ENCODE measurements at regions not wholly inside any gene's neighbourhood (a gene's known extent, or its start where the extent isn't known, plus 50 kb on each side); places are given as distances from the start of the nearest gene placed in this dataset.
A peak's percentile ranks its signal among the peaks of the same experiment; 100 is the strongest.

DNA sequence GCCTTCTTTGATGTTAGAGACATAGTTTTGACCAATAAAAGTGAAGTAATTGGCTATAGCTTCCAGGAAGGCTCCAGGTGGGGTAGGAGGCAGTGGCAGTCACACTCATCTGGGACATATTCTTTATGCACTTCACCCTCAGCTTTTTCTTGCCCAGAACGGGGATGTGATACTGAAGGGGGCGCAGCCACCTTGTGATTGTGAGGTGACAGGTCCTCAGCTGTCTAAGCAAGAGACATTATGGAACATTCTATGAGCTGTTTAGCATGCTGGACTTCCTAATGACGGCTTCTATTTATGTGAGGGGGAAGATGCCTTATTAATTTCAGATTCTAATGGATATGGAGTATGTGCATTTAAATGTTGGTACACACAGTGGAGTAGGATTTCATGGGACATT lies 151.3 kb upstream of the ZFP64 start:
- TF ChIP-seq KAT7 (CRISPR knock-in tag; IDR thresholded peaks at IDR 0.05; ENCODE audit: borderline replicate concordance) (no peak), ZNF777 (CRISPR knock-in tag; IDR thresholded peaks at IDR 0.05) (no peak), HCFC1 (IDR thresholded peaks at IDR 0.05; ENCODE audit: low read depth, low read length) (no peak), SP1 (IDR thresholded peaks at IDR 0.05) (no peak), SP1 (CRISPR knock-in tag; IDR thresholded peaks at IDR 0.05) (no peak), NBN (conservative IDR thresholded peaks at IDR 0.05) (no peak)
- TF ChIP-seq, protein P1, sequence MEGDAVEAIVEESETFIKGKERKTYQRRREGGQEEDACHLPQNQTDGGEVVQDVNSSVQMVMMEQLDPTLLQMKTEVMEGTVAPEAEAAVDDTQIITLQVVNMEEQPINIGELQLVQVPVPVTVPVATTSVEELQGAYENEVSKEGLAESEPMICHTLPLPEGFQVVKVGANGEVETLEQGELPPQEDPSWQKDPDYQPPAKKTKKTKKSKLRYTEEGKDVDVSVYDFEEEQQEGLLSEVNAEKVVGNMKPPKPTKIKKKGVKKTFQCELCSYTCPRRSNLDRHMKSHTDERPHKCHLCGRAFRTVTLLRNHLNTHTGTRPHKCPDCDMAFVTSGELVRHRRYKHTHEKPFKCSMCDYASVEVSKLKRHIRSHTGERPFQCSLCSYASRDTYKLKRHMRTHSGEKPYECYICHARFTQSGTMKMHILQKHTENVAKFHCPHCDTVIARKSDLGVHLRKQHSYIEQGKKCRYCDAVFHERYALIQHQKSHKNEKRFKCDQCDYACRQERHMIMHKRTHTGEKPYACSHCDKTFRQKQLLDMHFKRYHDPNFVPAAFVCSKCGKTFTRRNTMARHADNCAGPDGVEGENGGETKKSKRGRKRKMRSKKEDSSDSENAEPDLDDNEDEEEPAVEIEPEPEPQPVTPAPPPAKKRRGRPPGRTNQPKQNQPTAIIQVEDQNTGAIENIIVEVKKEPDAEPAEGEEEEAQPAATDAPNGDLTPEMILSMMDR (CRISPR knock-in tag; IDR thresholded peaks at IDR 0.05) = peak; percentile 36
